SW 1271 (cell line): ENCODE measurements at regions not wholly inside any gene's neighbourhood (a gene's known extent, or its start where the extent isn't known, plus 50 kb on each side); places are given as distances from the start of the nearest gene placed in this dataset.
"Not testable (repeated sequence)": the region's sequence is repeated elsewhere in the genome, so short reads cannot be mapped to it uniquely, and the experiment has no call there.

ENCODE experiments used
- DNase-seq, 2 experiments: peaks; one replicate each; lab custom pipeline; 2025; lab: John Stamatoyannopoulos, UW

DNA sequence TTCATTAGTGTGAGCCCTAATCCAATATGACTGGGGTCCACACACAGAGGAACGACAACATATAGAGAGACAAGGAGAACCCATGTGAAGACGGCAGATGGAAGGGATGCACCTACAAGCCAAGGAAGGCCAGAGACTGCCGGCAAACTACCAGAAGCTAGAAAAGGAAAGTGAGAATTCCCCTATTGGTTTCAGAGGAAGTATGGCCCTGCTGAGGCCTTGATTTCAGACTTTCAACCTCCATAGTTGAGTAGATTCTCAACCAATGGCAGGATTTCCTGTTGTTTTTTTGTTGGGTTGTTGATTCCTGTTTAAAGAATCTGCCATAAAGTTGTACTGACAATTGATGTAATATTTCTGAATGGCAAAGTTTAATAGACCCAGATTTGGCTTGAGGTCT lies 241.5 kb downstream of the SATB2 start:
- DNase-seq, result no peak

DNA sequence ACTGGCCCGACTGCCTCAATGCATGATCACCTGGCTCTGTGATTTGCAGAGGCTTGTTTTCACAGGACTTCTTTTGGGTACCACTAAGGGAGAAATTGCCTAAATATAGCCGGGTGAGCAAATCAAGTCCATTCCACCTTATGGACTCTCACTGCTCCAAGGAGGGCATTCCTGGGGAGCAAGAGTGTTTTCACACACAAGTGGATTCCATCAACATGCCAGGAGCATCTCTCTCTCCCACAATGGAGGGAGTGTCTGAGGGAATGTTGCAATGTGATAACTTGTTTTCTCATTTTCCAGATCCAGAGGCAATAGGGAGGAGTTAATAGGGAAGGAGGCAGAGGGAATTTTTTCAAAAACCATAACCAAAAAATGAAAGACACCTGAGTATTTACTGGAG lies 250.7 kb downstream of the SATB2 start:
- no peak for DNase-seq

DNA sequence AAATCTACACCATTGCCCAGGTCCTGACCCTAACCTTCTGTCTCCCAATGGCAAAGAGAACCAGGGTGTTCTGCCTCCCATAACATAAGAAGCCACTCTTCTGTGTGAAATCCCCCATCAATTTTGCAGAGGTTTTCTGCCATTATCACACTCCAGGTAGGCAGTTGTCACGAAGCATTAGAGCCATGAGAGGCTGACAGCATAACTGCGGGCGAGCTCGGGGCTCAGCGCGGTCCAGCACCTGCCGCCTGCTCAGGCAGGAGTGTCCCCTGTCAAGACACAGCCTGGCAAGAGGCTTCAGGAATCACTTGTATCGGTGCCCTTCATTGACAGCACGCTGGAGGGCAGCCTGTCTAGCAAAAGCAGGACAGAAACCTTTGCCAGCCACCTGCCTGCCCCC lies 251.2 kb downstream of the SATB2 start:
- DNase-seq, result no peak

DNA sequence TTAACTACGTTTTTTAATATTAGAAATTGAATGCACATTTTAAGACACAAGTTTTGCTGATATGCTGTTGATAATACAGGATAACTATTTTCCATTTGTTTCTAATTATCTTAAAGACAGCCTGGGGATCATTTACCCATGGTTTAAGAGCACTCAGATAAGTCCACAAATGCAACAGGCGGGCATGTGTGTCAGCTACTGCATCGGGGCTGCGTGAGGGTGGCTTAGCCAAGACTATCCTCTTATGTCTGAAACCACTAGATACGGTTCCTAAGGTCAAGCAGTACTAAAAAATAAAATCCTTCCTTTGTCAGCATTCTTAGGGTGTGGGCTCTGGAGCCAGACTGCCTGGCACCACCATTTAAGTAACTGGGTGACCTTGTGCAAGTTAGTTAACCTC lies 254.8 kb downstream of the SATB2 start:
- DNase-seq, result no peak

DNA sequence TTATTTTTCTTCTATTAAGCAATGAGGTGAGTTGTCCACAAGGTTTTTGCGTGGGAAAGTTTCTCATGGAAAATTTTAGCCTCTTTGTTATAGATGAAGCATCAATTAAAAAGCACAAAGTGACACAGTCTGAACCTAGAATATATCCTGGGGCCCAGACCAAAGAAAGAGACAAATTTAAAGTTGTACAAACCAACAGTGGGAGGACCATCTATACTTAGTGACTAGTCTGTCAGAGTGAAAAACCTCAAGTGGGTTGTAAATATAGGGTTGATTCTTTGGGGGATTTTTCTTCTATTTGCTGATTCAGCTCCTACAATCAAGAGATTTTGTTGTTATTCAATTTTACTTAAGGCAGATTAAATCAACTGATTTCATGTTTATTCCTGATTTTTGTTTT lies 256.2 kb downstream of the SATB2 start:
- DNase-seq, result no peak

DNA sequence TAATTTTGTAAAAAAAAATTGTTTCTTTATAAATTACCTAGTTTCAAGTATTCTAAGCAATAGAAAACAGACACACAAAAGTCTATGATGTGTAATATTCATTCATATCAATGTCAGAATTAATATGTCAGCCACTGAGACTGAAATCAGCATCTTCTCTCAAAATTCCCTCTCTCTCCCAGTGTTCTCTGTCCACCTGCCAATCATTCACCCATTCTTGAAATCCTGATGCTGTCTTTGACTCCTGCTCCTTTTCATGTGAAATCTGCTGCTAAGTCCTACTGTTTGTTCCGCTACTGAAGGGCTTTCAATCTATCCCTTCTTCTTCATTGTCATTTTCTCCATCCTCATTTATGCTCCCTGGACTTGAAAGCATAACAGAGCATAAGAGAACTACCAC lies 257.9 kb downstream of the SATB2 start:
- no peak for DNase-seq

DNA sequence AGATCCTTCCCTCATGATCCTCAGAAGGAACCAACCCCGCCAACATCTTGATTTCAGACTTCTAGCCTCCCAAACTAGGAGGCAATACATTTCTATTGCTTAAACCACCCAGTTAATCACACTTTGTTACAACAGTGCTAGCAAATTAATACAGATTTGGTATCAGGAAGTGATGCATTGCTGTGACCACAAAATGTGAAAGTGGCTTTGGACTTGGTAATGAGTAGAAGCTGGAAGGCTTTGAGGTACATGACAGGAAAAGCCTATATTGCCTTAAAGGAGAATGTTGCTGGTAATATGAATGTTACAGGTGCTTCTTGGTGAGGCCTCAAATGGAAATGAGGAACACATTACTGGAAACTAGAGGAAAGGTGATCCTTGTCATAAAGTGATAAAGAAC lies 260.3 kb downstream of the SATB2 start:
- no peak for DNase-seq

DNA sequence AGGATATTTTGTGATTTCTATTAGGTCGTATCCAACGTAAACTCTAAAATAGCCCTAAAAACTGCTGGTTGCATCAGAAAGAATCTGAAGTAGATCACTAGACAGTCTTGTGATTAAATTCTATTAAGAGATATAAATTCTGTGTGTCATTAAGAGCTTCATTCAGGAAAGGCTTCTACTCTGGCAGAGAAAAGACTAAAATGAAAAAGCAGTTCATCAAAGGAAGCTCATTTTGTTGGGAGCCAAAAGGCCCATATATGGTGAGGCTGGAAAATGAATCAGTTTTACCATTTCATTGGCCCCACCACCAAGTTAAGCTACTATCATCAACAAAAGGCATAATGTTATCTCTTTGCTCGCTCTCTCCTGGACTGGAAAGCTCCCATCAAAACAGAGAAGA lies 261.1 kb downstream of the SATB2 start:
- DNase-seq, result no peak

DNA sequence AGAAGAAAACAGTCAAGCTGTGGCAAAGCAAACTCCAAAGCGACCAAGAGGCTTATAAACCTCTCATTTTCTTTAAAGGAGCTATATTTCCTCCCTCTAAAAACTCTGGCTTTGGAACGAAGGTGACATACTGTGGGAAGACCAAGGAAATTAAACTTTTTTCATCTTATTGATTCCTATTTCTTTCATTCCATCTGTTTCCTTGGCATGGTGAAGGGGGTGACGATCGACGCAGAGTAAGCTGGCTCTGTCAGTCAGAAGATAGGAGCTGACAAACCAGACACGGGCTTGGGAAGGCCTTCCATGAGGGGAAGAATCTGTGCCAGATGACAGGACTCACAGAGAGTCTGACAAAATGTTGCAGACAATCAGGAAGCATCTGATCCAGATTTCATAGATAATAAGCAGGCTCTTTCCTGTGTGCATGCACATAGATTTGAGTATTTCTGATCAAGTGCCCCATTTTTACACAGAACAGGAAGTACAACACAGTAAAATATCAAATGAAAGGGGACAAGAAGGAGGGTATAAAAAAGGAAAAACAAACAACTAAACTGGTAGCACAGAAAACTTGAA lies 261.7 kb downstream of the SATB2 start:
- DNase-seq, result no peak

DNA sequence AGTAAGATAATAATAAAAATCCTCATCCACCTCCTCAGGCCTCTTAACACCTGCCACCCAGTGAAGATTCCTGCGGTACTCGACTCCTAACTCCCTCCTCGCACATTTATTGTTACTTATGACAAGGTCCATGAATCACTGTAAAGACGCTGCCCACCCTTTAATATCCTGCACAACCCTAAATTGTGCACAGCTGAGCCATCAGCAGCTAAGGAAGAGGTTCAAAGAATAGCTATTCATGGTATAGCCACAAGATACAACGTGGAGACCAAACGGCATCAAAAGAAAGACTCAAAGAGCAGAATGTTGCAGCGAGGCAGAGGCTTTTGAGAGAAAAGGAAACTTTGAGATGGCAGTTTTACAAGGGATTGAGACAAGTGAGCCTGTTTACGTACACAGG lies 266.3 kb downstream of the SATB2 start:
- DNase-seq, result no peak

DNA sequence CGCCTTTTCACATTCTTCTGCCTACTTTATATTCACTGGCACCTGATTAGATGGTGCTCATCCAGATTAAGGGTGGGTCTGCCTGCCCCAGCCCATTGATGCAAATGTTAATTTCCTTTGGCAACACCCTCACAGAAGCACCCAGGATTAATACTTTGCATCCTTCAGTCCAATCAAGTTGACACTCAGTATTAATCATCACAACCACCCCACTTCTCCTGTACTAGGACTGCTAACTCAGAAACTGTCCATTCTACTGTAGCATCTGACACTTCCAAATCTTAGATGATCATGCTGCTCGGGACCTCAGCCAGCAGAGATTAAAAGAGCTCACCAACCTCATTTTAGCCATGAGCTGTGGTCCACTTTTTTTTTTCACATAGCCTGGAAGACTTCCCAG lies 268.5 kb downstream of the SATB2 start:
- no peak for DNase-seq

DNA sequence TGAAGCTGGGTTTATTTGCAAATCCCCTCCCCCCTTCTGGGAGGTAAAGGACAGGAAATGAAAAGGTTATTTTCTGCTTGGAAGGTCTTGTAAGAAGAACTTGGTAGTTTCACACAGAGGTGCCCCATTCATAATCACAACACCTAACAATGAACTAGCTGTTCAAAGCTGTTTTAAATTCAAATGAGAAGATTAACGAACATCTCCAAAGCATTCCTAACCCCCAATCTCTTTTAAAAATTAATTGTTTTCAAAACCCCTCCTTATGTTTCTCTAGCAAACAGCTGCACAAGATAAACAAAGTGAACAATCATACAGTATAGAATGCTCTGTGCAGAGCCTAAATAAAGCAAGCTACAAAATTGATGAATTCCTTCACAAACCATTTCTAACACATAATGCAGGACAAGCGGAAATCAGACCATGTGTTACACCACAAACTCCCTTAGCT lies 271.4 kb downstream of the SATB2 start:
- DNase-seq, result no peak

DNA sequence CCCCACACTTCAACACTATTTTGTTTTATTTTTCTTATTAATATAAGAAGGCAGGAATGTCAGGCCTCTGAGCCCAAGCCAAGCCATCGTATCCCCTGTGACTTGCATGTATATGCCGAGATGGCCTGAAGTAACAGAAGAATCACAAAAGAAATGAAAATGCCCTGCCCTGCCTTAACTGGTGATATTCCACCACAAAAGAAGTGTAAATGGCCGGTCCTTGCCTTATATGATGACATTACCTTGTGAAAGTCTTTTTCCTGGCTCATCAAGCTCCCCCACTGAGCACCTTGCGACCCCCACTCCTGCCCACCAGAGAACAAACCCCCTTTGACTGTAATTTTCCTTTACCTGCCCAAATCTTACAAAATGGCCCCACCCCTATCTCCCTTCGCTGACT lies 272.6 kb downstream of the SATB2 start:
- DNase-seq, result not testable (repeated sequence)

DNA sequence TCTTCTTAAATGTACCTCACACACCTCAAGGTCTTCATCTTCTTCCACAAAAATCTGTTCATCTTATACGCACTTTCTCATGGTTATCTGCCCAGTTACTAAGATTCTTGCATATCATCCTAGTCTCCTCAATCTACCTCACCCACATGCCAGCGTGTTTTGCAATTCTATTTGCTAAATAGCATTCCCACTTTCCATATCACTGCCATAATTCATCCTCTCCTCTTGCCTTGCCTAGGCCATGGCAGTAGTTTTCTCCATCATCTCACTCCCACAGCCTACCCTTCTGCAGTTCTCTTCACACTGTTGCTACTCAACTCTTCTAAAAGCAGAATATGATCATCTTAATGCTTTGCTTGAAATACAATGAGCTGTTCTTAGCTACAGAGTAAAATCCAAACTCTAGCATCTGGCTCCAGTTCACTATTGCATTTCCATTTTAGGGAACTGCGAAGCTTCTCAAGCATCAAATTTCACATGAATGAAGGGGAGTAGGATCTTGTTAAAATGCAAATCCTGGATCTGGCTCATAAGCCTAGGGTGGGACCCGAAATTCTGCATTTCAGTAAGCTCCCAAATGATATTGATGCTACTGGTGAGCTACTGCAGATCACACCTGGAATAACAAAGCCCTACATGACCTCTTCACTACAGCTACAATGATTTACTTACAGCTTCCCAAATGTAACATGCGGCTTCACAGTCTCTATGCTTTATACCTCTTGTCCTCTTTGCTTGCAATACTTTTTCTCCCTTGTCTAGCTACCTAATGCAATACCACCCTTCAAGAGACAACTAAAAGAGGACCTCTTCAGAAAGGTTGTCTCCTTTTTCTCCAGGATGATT lies 293.9 kb downstream of the SATB2 start:
- DNase-seq, result no peak

DNA sequence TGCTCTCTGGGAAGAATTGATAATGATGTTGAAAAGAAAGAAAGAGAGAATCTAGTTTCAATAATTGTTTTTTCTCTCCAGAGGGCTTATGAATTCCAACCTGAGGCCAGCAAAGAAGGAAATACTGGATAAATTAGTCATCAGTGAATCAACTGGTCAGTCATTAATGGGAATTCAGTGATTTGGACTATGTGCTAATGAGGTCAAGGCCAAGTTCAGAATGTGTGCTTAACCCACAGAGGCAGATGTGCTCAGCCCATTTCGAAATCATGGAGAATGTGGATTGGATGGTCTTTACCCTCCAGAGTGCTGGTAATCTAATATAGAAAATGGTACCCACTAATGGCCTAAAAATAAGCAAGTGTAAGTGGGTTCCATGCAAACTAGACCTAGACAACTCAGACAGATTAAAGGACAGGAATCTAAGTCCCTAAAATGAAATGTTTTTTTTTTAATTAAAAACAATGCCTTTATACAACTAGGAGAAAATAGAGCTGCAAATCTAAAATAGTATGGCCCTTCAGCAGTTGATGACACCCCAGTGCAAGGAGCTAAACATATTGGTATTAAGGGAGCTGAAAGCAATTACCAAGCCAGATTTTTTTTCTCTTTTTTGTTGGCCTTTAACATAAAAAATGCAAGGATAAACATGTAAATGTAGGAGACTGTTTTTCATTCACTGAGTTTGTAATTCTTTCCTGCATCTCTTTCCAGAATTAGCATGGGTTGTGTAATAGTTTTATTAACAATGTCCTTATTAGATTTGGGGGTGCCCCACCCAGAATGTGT lies 296.9 kb downstream of the SATB2 start:
- peak in 1 of 2 experiments; percentile 58 for DNase-seq

DNA sequence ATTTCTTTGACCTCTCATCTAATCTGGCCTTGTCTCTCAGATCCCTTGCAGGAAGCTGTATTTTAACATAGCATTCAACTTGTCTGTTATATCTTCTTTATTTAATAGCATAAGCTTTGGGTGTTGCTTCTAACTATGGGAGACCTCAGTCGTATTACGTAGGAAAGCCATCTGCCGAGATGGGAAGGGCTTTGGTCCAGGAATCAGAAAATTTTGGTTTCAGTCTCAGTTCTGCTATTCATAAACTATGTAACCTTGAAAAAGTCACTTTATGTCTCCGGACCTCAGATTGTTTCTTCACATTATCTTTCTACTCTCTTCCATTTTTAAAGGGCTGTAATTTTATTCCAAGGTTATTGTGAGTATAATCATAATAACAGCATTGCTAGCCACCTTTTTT lies 297.7 kb downstream of the SATB2 start:
- no peak for DNase-seq

DNA sequence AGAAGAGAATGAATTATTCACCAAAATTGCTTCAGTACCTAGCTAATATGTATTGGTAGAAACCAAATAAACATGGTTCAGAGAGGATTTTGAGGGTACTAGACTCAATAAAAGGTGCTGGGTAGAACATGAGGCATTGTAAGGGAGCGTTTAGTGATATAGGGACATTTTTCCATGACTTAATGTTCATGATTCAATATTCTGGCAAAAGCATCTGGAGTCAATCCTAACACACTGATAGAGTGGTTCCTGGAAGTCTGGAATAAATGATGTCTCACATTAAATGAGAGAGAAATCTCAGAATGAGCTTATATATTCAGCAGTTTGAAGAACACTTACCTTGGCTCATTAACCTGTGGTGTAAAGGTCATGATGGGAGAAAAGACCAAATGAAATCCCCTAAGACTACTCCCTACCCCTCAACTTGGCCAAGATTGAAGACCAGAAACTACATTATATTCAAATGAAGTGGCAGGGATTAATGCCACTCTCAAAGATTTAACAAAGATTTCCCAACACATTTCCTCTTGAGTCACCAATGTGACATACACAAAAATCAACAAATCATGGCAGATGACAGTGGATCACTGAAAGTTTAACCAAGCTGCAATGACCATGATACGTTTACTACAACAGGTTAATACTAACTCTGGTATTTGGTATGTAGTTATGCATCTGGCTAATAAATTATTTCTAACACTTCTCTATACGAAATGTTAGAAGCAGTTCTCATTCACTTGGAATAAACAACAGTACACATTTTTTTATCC lies 309.5 kb downstream of the SATB2 start:
- DNase-seq, result no peak

DNA sequence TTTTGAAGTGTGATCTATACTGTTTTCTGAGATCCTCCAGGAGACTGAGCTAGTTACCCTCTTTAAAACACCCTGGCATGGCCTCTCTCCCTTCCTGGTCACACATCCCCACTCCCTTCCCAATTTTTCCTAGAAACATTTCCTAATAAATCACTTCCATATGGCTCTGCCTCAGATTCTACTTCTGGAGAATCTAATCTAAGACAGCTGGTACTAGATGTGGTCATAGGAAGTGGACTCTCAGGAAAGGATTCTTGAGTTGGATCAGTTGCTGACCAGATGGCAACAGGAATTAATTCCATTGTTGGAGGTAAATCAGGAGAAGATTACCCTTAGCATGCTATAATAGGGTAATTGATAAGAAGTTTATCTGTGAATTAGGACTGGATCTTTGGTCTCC lies 310.5 kb downstream of the SATB2 start:
- DNase-seq, result no peak

DNA sequence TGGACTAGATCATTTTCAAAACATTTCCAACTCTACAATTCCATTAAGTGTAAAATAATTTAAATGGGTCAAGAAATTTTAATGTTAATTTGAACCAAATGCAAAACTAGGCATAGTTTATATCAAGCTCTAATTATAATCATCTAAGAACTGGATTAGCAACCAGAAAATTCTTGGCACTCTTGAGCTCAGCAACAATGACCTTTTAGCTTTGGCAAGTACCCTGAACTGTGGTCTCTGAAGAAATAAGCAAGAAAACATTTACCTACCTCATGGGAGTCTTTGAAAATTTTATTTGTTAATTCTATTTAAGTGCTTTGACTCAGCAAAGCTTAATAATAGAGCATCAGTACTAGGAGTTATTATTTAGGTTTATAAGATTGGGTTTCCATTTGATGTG lies 313.2 kb downstream of the SATB2 start:
- no peak for DNase-seq

DNA sequence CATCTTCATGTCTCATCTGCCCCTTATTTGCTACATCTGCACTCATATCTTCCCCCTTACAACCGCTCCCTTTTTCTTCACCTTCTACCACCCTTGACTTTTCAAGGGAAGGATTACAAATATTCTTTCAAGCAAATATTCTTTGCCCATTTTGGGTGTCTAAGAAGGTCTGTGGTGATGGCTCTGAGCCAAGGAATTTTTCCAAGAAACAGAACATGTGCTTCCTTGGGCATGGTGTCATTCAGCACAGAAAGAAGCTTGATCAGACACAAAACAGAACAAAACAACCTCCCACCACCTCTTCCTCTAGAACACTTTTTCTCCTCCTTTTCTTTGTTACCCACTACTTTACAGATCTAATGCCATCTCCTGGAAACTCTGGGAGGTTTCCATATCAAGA lies 313.7 kb downstream of the SATB2 start:
- no peak for DNase-seq

DNA sequence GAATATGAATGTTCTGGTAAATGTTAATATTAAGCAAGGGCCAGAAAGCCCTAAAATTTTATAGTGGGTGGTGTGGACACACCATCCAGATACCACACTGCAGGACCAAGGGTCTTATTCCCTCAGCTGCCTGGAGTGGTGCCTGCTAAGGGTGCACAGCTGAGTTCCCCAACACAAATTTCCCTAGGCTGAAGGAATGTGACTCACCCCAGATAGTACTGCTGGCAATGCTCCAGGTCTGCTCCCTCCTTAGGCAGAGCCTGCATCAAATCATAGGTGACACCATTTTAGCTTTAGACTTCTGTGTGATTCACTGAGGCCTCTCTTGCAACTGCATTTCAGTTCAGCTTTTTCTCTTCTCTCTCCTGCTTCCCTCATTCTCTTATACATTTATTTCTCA lies 321.1 kb downstream of the SATB2 start:
- no peak for DNase-seq

DNA sequence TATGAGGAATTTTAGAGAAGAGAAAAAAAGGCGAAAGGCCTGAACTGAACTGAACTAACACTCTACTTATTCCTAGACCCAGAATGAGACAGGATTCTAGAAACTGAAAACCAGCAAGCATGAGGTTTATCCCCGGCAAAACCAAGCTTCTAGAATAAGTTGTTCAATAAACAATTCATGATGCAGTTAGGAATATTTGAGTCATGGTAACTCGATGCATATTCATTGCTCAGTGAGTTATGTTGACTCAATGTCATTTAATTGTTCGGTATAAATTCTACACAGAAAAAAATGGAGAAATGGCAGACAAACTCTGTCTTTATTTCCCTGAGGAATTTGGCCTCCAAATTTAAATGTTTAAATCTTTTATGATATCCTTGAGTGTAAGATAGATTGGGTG lies 321.5 kb downstream of the SATB2 start:
- DNase-seq, result no peak
